ENCODE measurements at regions not wholly inside any gene's neighbourhood (a gene's known extent, or its start where the extent isn't known, plus 50 kb on each side); places are given as distances from the start of the nearest gene placed in this dataset.

DNA sequence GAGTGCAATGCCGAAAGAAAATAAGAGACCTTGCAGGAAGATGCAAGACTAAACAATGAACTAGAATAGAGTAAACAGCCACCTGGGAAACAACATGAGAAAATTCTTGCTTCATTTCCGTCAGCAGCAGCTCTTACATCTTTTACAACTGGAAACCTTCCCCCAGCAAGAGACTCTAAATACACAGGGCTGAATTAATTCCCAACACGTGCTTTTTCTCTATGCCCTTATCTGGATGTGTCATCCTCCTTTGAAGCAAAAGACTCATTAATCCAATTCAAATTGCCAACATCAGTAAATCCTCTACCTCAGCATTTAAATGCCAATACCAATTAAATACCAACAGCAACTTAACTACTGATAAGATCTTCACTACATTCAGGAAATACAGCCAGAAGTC, 99.0 kb upstream of the PDE1C start:
- Histone ChIP-seq H3K9me3 (ENCODE audit: control insufficient read depth in 1 of 2, insufficient read depth in 1 of 2, low read length in 2 of 2) (no peaks in the 10 kb centered on the region), H3K4me3 (ENCODE audit: low read length) (no peak overlapping the region), H3K27me3 (ENCODE audit: control insufficient read depth in 1 of 2, insufficient read depth in 2 of 2, low read length in 2 of 2) (no peaks in the 10 kb centered on the region), H3K27ac (ENCODE audit: low read depth in 1 of 2, low read length in 2 of 2) (no peak overlapping the region), H3K36me3 (ENCODE audit: insufficient read depth, low read length) (no peaks in the 10 kb centered on the region), H3K4me1 (ENCODE audit: insufficient read depth, low read length) (no peaks in the 10 kb centered on the region)
- H3K36me3 Mint-ChIP-seq (ENCODE audit: low read depth): no peaks in the 10 kb centered on the region
- intact Hi-C loops (cut with DNase I, micrococcal nuclease): no loop called here
- peaks cover 2% of the 10 kb centered on the region for H3K9me3 Mint-ChIP-seq
- DNase-seq (no peak), ATAC-seq (ENCODE audit: poor library complexity) (no peak)
- H3K4me1 Mint-ChIP-seq (ENCODE audit: low read depth): no peaks in the 10 kb centered on the region
- no peak for TF ChIP-seq CTCF (IDR thresholded peaks at IDR 0.05)
- no peaks in the 10 kb centered on the region for H3K27me3 Mint-ChIP-seq
- H3K27ac Mint-ChIP-seq: no peak overlapping the region
- ChIA-PET POLR2A (no interaction called here), CTCF (no interaction called here)
- H3K4me3 Mint-ChIP-seq: no peak overlapping the region

- Mint-ChIP-seq H3K4me1 (ENCODE audit: low read depth) (no peaks in the 10 kb centered on the region), H3K27me3 (no peaks in the 10 kb centered on the region), H3K27ac (no peak overlapping the region), H3K4me3 (no peak overlapping the region), H3K36me3 (ENCODE audit: low read depth) (no peaks in the 10 kb centered on the region), H3K9me3 (peaks cover 2% of the 10 kb centered on the region)
- ChIA-PET CTCF (no interaction called here), POLR2A (no interaction called here)
- DNase-seq: no peak
- Histone ChIP-seq H3K27ac (ENCODE audit: low read depth in 1 of 2, low read length in 2 of 2) (no peak overlapping the region), H3K36me3 (ENCODE audit: insufficient read depth, low read length) (no peaks in the 10 kb centered on the region), H3K4me1 (ENCODE audit: insufficient read depth, low read length) (no peaks in the 10 kb centered on the region), H3K9me3 (ENCODE audit: control insufficient read depth in 1 of 2, insufficient read depth in 1 of 2, low read length in 2 of 2) (no peaks in the 10 kb centered on the region), H3K4me3 (ENCODE audit: low read length) (no peak overlapping the region), H3K27me3 (ENCODE audit: control insufficient read depth in 1 of 2, insufficient read depth in 2 of 2, low read length in 2 of 2) (no peaks in the 10 kb centered on the region)
- no peak for ATAC-seq (ENCODE audit: poor library complexity)
- TF ChIP-seq CTCF (IDR thresholded peaks at IDR 0.05): no peak
- intact Hi-C loops (cut with DNase I, micrococcal nuclease): no loop called here
These were observed 97.6 kb upstream of the PDE1C start for GRCh38 chr7:32167815-32168214.

DNA sequence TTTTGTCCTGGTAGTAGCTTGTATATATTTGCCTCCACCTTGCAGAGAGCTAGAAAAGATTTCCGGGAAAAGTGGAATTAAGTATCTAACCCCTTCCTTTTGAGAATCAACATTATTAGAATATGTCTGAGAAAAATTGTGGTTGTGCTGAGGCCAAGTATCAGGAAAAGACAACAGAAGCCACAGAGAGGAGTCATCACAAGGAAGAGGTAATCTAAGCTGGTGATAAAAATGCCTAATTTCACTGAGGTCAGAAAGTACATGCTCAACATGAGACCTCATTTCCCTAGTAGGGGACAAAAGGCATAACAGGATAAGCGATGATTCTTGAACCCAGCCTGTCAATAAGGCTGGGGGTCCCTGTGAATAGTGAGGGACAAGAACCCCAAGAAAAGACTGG, 97.0 kb upstream of the PDE1C start:
- POLR2A ChIA-PET: no interaction called here
- H3K27ac ChIP-seq (ENCODE audit: low read depth in 1 of 2, low read length in 2 of 2): no peak overlapping the region
- no peaks in the 10 kb centered on the region for H3K36me3 Mint-ChIP-seq (ENCODE audit: low read depth)
- H3K4me3 Mint-ChIP-seq: no peak overlapping the region
- H3K36me3 ChIP-seq (ENCODE audit: insufficient read depth, low read length): no peaks in the 10 kb centered on the region
- no peaks in the 10 kb centered on the region for H3K9me3 ChIP-seq (ENCODE audit: control insufficient read depth in 1 of 2, insufficient read depth in 1 of 2, low read length in 2 of 2)
- intact Hi-C loops (cut with DNase I, micrococcal nuclease): no loop called here
- no peaks in the 10 kb centered on the region for H3K4me1 ChIP-seq (ENCODE audit: insufficient read depth, low read length)
- no peak overlapping the region for H3K4me3 ChIP-seq (ENCODE audit: low read length)
- H3K27ac Mint-ChIP-seq: no peak overlapping the region
- H3K4me1 Mint-ChIP-seq (ENCODE audit: low read depth): no peaks in the 10 kb centered on the region
- DNase-seq: no peak
- no peak for TF ChIP-seq CTCF (IDR thresholded peaks at IDR 0.05)
- no peak for ATAC-seq (ENCODE audit: poor library complexity)
- CTCF ChIA-PET: no interaction called here
- peaks cover 2% of the 10 kb centered on the region for H3K9me3 Mint-ChIP-seq
- H3K27me3 ChIP-seq (ENCODE audit: control insufficient read depth in 1 of 2, insufficient read depth in 2 of 2, low read length in 2 of 2): no peaks in the 10 kb centered on the region
- no peaks in the 10 kb centered on the region for H3K27me3 Mint-ChIP-seq
